A673 (cell line): ENCODE measurements at regions not wholly inside any gene's neighbourhood (a gene's known extent, or its start where the extent isn't known, plus 50 kb on each side); places are given as distances from the start of the nearest gene placed in this dataset.

Experiments used
- BruUV-seq: library from RNA; stranded (reverse); fragments of 400-500 nt; replicated peaks from 2 replicates; lab custom pipeline; 2021; lab: Mats Ljungman, UMichigan
- CTCF ChIA-PET: fragments of 300-600 bp; sonication (Branson Sonifier 250); formaldehyde crosslinking; loops from one replicate; lab custom pipeline; 2022; ENCODE audit warnings: antibody characterized with exemption; lab: Charles Lee
- POLR2A ChIA-PET: fragments of 300-600 bp; sonication (Branson Sonifier 250); formaldehyde crosslinking; loops from one replicate; lab custom pipeline; 2022; ENCODE audit warnings: antibody characterized with exemption; ENCODE audit not compliant: low non-redundant PET; lab: Charles Lee
- DNase-seq: peaks from one replicate; pipeline ENCODE4 v3.0.0-alpha.2; 2015; ENCODE audit warnings: low spot score
- H3K27ac ChIP-seq: fragments of 200-600 bp; sonication (generic); 2 replicates; pipeline ENCODE4 v1.5.1; 2016; ENCODE audit warnings: mixed run types, low read depth, mild to moderate bottlenecking, mixed read lengths, antibody characterized with exemption, low read length; ENCODE audit not compliant: poor library complexity, severe bottlenecking
- H3K27me3 ChIP-seq: fragments of 200-600 bp; sonication (generic); replicated peaks from 2 replicates; pipeline ENCODE4 v1.6.1; 2017; ENCODE audit warnings: mixed run types, low read depth, mild to moderate bottlenecking, mixed read lengths, antibody characterized with exemption, low read length; ENCODE audit not compliant: insufficient read depth, poor library complexity
- H3K36me3 ChIP-seq: fragments of 200-600 bp; sonication (generic); 2 replicates; pipeline ENCODE4 v1.6.1; 2016; ENCODE audit warnings: mixed run types, mild to moderate bottlenecking, mixed read lengths, antibody characterized with exemption, low read length; ENCODE audit not compliant: insufficient read depth, poor library complexity, severe bottlenecking
- H3K4me1 ChIP-seq: fragments of 200-600 bp; sonication (generic); 2 replicates; pipeline ENCODE4 v1.6.1; 2017; ENCODE audit warnings: mixed run types, mild to moderate bottlenecking, mixed read lengths, antibody characterized with exemption, low read length; ENCODE audit not compliant: insufficient read depth, poor library complexity, severe bottlenecking
- H3K4me3 ChIP-seq: fragments of 200-600 bp; sonication (generic); 2 replicates; pipeline ENCODE4 v1.5.1; 2016; ENCODE audit warnings: low read depth, mixed run types, mild to moderate bottlenecking, mixed read lengths, low read length; ENCODE audit not compliant: poor library complexity, severe bottlenecking
- H3K9me3 ChIP-seq: fragments of 200-600 bp; sonication (generic); 2 replicates; pipeline ENCODE4 v1.6.1; 2016; ENCODE audit warnings: mixed run types, low read depth, mild to moderate bottlenecking, mixed read lengths, antibody characterized with exemption, low read length; ENCODE audit not compliant: poor library complexity, severe bottlenecking
- EZH2 ChIP-seq: fragments of 200-600 bp; sonication (generic); IDR thresholded peaks from 2 replicates; pipeline ENCODE4 v1.6.1; 2017; ENCODE audit warnings: borderline replicate concordance, low read depth, mild to moderate bottlenecking, mixed read lengths, antibody characterized with exemption, low read length; ENCODE audit not compliant: poor library complexity, severe bottlenecking
- intact Hi-C: fragments of 100-400 bp; cut with micrococcal nuclease; formaldehyde crosslinking; loops from one replicate; pipeline ENCODE4 v1.10.0; 2022; ENCODE audit not compliant: unreplicated experiment
- TF ChIP-seq, protein P1 (sequence below): fragments of 300-800, 200-600 bp; sonication (generic); conservative IDR thresholded peaks from 2 replicates; pipeline ENCODE4 v1.5.1; 2017; ENCODE audit warnings: low read depth, mild to moderate bottlenecking, antibody characterized with exemption, low read length, moderate library complexity, mixed read lengths

DNA sequence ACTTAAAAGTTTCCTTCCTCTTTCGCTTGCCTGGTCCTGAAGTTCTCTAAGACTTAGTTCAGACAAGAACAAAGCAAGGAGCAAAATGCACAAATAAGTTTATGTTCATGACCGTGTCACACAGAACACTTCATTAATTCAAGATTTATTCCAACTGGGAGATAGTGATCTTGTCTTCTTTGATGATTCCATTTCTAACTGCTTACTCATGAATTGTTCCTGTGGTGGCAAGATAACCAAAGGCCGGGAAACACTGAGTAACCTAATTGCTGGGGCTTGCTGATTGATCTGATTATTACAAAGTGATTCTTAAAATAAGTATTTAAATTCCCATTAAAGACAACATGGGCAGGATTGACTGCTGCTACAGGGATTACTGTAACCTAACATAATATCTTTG, 1462.9 kb upstream of the RAG2 start:
- DNase-seq = peak; percentile 23
- intact Hi-C loops = no loop called here
- BruUV-seq = no TSS peak
- no peaks in the 10 kb centered on the region for H3K4me1 ChIP-seq
- POLR2A ChIA-PET = no interaction called here
- no peak for TF ChIP-seq EZH2
- TF ChIP-seq, protein P1, sequence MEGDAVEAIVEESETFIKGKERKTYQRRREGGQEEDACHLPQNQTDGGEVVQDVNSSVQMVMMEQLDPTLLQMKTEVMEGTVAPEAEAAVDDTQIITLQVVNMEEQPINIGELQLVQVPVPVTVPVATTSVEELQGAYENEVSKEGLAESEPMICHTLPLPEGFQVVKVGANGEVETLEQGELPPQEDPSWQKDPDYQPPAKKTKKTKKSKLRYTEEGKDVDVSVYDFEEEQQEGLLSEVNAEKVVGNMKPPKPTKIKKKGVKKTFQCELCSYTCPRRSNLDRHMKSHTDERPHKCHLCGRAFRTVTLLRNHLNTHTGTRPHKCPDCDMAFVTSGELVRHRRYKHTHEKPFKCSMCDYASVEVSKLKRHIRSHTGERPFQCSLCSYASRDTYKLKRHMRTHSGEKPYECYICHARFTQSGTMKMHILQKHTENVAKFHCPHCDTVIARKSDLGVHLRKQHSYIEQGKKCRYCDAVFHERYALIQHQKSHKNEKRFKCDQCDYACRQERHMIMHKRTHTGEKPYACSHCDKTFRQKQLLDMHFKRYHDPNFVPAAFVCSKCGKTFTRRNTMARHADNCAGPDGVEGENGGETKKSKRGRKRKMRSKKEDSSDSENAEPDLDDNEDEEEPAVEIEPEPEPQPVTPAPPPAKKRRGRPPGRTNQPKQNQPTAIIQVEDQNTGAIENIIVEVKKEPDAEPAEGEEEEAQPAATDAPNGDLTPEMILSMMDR = no peak
- CTCF ChIA-PET = no interaction called here
- H3K27me3 ChIP-seq = no peaks in the 10 kb centered on the region
- no peak overlapping the region for H3K27ac ChIP-seq
- no peaks in the 10 kb centered on the region for H3K36me3 ChIP-seq
- no peaks in the 10 kb centered on the region for H3K9me3 ChIP-seq
- no peak overlapping the region for H3K4me3 ChIP-seq

DNA sequence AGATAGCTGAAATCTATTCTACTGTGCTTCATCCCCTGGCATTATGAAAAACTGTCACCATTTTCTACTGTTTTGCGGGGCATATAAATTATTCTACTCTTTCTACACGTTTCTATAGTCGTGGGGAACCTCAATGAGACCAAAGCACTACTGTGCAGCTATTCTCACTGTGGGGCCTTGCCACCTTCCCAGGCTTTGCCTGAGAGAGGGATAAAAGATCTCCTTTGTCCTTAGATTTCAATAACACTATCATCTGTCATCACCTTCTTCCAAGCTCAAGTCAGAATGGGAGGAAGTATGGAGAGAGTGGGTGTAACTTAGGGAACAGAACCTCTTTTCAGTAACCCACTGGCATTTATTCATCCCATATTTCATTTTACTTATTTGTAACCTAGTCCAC, 1462.1 kb upstream of the RAG2 start:
- TF ChIP-seq, protein P1 = no peak
- TF ChIP-seq EZH2 = no peak
- Histone ChIP-seq H3K27me3 (no peaks in the 10 kb centered on the region), H3K9me3 (no peaks in the 10 kb centered on the region), H3K27ac (no peak overlapping the region), H3K4me3 (no peak overlapping the region), H3K4me1 (no peaks in the 10 kb centered on the region), H3K36me3 (no peaks in the 10 kb centered on the region)
- intact Hi-C loops = no loop called here
- DNase-seq = no peak
- CTCF ChIA-PET = no interaction called here
- POLR2A ChIA-PET = no interaction called here
- no TSS peak for BruUV-seq

DNA sequence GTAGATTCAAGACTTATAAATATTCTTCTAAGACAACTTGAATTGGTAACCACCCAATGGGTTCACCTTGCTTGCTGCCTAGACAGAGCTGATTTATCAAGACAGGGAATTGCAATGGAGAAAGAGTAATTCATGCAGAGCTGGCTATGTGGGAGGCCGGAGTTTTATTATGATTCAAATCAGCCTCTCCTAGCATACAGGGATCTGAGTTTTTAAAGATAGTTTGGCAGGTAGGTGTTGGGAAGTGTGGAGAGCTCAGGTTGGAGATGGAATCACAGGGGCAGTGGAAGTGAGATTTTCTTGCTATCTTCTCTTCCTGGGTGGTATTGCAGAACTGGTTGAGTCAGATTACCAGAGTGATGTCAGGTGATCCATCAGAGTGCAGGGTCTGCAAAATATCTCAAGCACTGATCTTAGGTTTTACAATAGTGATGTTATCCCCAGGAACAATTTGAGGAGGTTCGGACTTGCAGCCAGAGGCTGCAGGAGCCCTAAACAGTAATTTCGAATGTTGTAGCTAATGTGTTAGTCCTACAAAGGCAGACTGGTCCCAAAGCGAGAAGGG, 1448.6 kb upstream of the RAG2 start:
- Histone ChIP-seq H3K27ac (no peak overlapping the region), H3K36me3 (no peaks in the 10 kb centered on the region), H3K4me3 (no peak overlapping the region), H3K4me1 (no peaks in the 10 kb centered on the region), H3K9me3 (no peaks in the 10 kb centered on the region), H3K27me3 (no peaks in the 10 kb centered on the region)
- no TSS peak for BruUV-seq
- ChIA-PET POLR2A (no interaction called here), CTCF (no interaction called here)
- intact Hi-C loops = no loop called here
- no peak for TF ChIP-seq EZH2
- TF ChIP-seq, protein P1 = no peak
- DNase-seq = no peak
